ENCODE measurements at regions not wholly inside any gene's neighbourhood (a gene's known extent, or its start where the extent isn't known, plus 50 kb on each side); places are given as distances from the start of the nearest gene placed in this dataset.

DNA sequence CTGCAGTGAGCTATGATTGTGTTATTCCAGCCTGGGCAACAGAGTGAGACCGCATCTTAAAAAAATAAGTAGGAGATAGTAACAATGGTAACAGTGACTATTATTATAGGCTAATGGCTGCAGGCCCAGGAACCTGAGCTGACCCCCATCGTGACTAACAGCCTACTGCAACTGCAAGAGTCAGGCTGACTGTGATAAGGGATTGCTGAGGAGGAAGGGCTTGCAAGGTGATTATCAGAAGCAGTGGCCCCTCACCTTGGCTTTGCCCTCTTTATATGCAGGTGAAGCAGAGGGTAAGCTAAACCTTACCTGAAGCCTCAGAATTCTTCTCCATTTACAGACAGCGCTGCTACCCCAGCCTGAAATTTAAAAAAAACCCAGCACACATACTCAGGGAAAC, 83.9 kb upstream of the SDK1 start:
- no peaks in the 10 kb centered on the region for H3K27me3 ChIP-seq
- no peaks in the 10 kb centered on the region for H3K36me3 ChIP-seq
- TF ChIP-seq POLR2A (IDR thresholded peaks at IDR 0.05) = no peak
- TF ChIP-seq, protein P1, sequence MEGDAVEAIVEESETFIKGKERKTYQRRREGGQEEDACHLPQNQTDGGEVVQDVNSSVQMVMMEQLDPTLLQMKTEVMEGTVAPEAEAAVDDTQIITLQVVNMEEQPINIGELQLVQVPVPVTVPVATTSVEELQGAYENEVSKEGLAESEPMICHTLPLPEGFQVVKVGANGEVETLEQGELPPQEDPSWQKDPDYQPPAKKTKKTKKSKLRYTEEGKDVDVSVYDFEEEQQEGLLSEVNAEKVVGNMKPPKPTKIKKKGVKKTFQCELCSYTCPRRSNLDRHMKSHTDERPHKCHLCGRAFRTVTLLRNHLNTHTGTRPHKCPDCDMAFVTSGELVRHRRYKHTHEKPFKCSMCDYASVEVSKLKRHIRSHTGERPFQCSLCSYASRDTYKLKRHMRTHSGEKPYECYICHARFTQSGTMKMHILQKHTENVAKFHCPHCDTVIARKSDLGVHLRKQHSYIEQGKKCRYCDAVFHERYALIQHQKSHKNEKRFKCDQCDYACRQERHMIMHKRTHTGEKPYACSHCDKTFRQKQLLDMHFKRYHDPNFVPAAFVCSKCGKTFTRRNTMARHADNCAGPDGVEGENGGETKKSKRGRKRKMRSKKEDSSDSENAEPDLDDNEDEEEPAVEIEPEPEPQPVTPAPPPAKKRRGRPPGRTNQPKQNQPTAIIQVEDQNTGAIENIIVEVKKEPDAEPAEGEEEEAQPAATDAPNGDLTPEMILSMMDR (IDR thresholded peaks at IDR 0.05) = no peak

DNA sequence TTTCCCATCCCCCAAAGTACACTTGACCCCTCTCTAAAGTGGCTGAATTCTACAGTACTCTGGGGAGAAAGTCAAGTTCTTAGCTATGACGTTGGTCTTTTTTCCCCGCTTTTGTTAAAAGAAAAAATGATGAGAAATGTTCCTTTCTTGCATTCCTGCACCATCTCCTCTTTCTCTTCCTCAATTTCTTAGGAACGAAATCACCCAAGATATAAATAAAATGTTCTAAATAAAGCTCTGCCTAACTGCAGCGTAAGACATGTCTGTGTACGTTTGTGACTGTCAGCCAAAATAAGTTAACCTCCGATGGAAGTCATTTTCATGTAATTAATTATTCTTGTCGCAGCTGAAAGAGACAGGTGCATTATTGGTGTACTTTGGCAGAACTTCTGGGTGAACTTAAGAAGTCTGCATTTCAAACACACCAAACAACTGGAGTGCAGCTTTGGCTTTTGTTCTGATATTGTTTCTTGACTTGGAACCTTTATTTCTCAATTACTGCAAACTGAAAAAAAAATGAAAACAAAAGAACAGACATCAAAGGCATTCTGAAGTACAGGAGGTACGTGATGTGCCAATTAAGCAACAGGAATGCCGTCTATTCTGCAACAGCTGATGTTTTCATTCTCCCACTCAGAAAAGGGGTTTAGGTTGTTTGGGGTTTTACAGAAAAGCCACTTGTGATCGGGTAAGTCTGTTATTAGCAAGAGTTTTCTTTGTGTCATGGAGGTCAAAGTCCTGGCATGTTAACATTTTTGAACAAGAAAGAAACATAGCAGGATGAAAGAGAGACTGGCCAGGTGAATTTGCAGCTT, 82.4 kb upstream of the SDK1 start:
- no peak overlapping the region for H3K27ac ChIP-seq
- H3K36me3 ChIP-seq = no peaks in the 10 kb centered on the region
- no peaks in the 10 kb centered on the region for H3K4me1 ChIP-seq
- no peak overlapping the region for H3K4me3 ChIP-seq
- no peak for DNase-seq
- no peaks in the 10 kb centered on the region for H3K9me3 ChIP-seq
- TF ChIP-seq, protein P1 (IDR thresholded peaks at IDR 0.05) = no peak
- TF ChIP-seq POLR2A (IDR thresholded peaks at IDR 0.05) = no peak
- H3K27me3 ChIP-seq = no peaks in the 10 kb centered on the region

More for the DNA sequence above, 83.9 kb upstream of the SDK1 start:
- DNase-seq = no peak
- H3K4me3 ChIP-seq = no peak overlapping the region
- no peak overlapping the region for H3K27ac ChIP-seq
- H3K4me1 ChIP-seq = no peaks in the 10 kb centered on the region
- no peaks in the 10 kb centered on the region for H3K9me3 ChIP-seq

DNA sequence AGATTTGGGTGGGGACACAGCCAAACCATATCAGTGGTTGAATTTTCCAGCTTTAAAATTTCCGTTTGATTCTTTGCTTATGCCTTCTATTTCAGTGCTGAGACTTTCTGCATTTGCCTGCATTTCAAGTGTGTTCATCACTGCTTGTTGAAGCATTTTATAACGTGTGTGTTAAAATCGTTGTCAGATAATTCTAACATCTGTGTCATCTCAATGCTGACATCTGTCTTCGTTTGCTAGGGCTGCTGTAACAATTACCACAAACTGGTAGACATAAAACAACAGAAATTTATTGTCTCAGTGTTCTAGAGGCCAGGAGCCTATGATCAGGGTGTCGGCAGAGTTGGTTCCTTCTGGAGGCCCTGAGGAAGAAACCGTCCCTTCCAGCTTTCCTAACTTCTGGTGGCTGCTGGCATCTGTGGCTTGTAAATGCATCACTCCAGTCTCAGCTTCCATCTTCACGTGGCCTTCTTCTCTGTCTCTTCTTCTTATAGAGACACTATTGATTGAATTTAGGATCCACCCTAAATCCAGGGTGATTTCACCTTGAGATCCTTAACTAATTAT, 71.1 kb upstream of the SDK1 start:
- no peaks in the 10 kb centered on the region for H3K9me3 ChIP-seq
- H3K27ac ChIP-seq = no peak overlapping the region
- no peak for TF ChIP-seq POLR2A (IDR thresholded peaks at IDR 0.05)
- TF ChIP-seq, protein P1 (IDR thresholded peaks at IDR 0.05) = no peak
- H3K36me3 ChIP-seq = no peaks in the 10 kb centered on the region
- DNase-seq = no peak
- H3K4me1 ChIP-seq = no peaks in the 10 kb centered on the region
- no peak overlapping the region for H3K4me3 ChIP-seq
- H3K27me3 ChIP-seq = no peaks in the 10 kb centered on the region

DNA sequence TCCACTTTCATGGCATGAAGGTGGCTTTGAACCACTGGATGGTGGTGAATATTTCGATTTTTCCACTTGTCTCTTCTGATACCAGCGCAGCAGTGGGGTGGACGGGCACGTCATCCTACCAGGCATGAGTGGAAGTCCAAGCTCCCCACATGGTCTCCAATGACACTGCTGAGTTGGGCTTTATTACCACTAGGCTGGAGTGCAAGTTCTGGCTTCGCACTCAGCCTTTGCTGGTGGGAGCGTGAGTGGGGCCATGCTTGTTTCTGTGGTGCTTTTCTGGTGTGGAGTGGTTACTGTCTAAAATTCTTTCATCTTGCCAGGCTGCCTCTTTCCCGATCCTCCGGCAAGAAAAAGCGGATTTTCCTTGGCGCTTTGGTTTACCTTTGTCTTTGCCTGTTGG, 70.1 kb upstream of the SDK1 start:
- H3K36me3 ChIP-seq = no peaks in the 10 kb centered on the region
- H3K27me3 ChIP-seq = no peaks in the 10 kb centered on the region
- H3K4me1 ChIP-seq = no peaks in the 10 kb centered on the region
- H3K9me3 ChIP-seq = no peaks in the 10 kb centered on the region
- DNase-seq = no peak
- no peak overlapping the region for H3K4me3 ChIP-seq
- TF ChIP-seq, protein P1 (IDR thresholded peaks at IDR 0.05) = no peak
- no peak for TF ChIP-seq POLR2A (IDR thresholded peaks at IDR 0.05)
- H3K27ac ChIP-seq = no peak overlapping the region

DNA sequence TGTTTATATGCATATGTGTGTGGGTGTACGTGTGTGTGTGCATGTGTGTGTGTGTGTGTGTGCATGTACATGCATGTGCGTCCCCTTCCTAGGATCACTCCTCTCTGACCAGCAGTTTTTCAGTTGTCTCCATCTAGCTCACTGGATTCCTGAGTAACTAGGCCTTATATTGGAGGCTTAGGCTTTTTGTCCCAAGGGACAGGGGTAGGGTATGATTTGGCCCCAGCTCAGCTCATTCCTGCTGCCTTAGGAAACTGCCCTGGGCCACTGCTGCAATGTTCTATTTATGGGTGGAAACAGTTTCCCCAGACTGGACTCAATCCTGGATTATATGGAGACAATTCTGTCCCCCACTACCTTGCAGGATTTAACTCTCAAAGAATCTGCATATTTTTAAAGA, 68.8 kb upstream of the SDK1 start:
- no peak overlapping the region for H3K27ac ChIP-seq
- TF ChIP-seq, protein P1 (IDR thresholded peaks at IDR 0.05) = no peak
- no peak for TF ChIP-seq POLR2A (IDR thresholded peaks at IDR 0.05)
- H3K27me3 ChIP-seq = no peaks in the 10 kb centered on the region
- H3K36me3 ChIP-seq = no peaks in the 10 kb centered on the region
- DNase-seq = no peak
- H3K4me3 ChIP-seq = no peak overlapping the region
- no peaks in the 10 kb centered on the region for H3K9me3 ChIP-seq
- no peaks in the 10 kb centered on the region for H3K4me1 ChIP-seq
